SK-N-SH (cell line): ENCODE measurements at regions not wholly inside any gene's neighbourhood (a gene's known extent, or its start where the extent isn't known, plus 50 kb on each side); places are given as distances from the start of the nearest gene placed in this dataset.

Experiments used
- CTCF ChIA-PET: fragments of 300-600, 350-600 bp; formaldehyde crosslinking; extraction: SDS; loops from one replicate; lab custom pipeline; 2021; lab: Yijun Ruan, JAX
- POLR2A ChIA-PET: fragments of 350-600 bp; sonication (Branson Sonifier 250); formaldehyde crosslinking; extraction: SDS; loops from one replicate; lab custom pipeline; 2020; ENCODE audit warnings: antibody characterized with exemption, inconsistent platforms; lab: Yijun Ruan, JAX
- DNase-seq: peaks from one replicate; pipeline ENCODE4 v3.0.0; 2012
- H2AFZ ChIP-seq: fragments of 200-600 bp; sonication (generic); 2 replicates; pipeline ENCODE4 v1.8.1; 2016; ENCODE audit warnings: antibody characterized with exemption, mild to moderate bottlenecking, low read depth
- H3F3A ChIP-seq: fragments of 200-600 bp; sonication (generic); replicated peaks from 2 replicates; pipeline ENCODE3; 2016; ENCODE audit warnings: antibody characterized with exemption, mild to moderate bottlenecking; ENCODE audit not compliant: insufficient read depth
- H3K27ac ChIP-seq, 2 experiments: fragments of 200-500 bp in 1 of 2; fragments of 200-600 bp in 1 of 2; sonication (Bioruptor generic) in 1 of 2; sonication (generic), shearing (Covaris generic) in 1 of 2; 2 replicates each; pipeline versions ENCODE4 v1.5.1 to v1.6.1; 2014 to 2016; ENCODE audit warnings: low read depth in 2 of 2, inconsistent platforms in 1 of 2, low read length in 1 of 2, mild to moderate bottlenecking in 1 of 2, mixed read lengths in 1 of 2
- H3K27me3 ChIP-seq: fragments of 200-600 bp; sonication (generic), shearing (Covaris generic); 2 replicates; pipeline ENCODE4 v1.6.1; 2016; ENCODE audit warnings: mixed run types; ENCODE audit not compliant: insufficient read depth
- H3K36me3 ChIP-seq, 2 experiments: fragments of 200-500 bp in 1 of 2; fragments of 200-600 bp in 1 of 2; sonication (Bioruptor generic) in 1 of 2; sonication (generic) in 1 of 2; replicated peaks in 1 of 2; 2 replicates each; pipeline versions ENCODE3 to v1.5.1; 2014 to 2016; ENCODE audit warnings: low read length in 1 of 2, mild to moderate bottlenecking in 1 of 2; ENCODE audit not compliant: insufficient read depth in 2 of 2, control insufficient read depth in 1 of 2
- H3K4me1 ChIP-seq, 2 experiments: fragments of 200-500 bp in 1 of 2; fragments of 200-600 bp in 1 of 2; sonication (Bioruptor generic) in 1 of 2; sonication (generic), shearing (Covaris generic) in 1 of 2; 2 replicates each; pipeline versions ENCODE4 v1.5.1 to v1.6.1; 2014 to 2016; ENCODE audit warnings: low read depth in 1 of 2, low read length in 1 of 2, mixed run types in 1 of 2; ENCODE audit not compliant: insufficient read depth in 2 of 2, control insufficient read depth in 1 of 2
- H3K4me2 ChIP-seq: fragments of 200-600 bp; sonication (generic), shearing (Covaris generic); 2 replicates; pipeline ENCODE4 v1.6.1; 2017; ENCODE audit warnings: mixed run types
- H3K4me3 ChIP-seq, 2 experiments: fragments of 200-500 bp in 1 of 2; fragments of 200-600 bp in 1 of 2; sonication (Bioruptor generic) in 1 of 2; sonication (generic), shearing (Covaris generic) in 1 of 2; 2 replicates each; pipeline versions ENCODE4 v1.5.1 to v1.8.1; 2014 to 2016; ENCODE audit warnings: low read depth in 2 of 2, inconsistent platforms in 1 of 2, low read length in 1 of 2, mild to moderate bottlenecking in 1 of 2, mixed read lengths in 1 of 2, moderate library complexity in 1 of 2
- H3K79me2 ChIP-seq: fragments of 200-600 bp; sonication (generic); 2 replicates; pipeline ENCODE4 v1.8.1; 2017; ENCODE audit warnings: mild to moderate bottlenecking; ENCODE audit not compliant: insufficient read depth
- H3K9ac ChIP-seq: fragments of 200-600 bp; sonication (generic); 2 replicates; pipeline ENCODE4 v1.6.1; 2017; ENCODE audit warnings: mixed run types
- H3K9me2 ChIP-seq: fragments of 200-600 bp; sonication (generic); 2 replicates; pipeline ENCODE4 v1.6.1; 2017; ENCODE audit warnings: mixed run types
- H3K9me3 ChIP-seq: fragments of 200-600 bp; sonication (generic); 2 replicates; pipeline ENCODE4 v1.6.1; 2017; ENCODE audit warnings: mixed run types, mild to moderate bottlenecking, moderate library complexity
- H4K20me1 ChIP-seq: fragments of 200-600 bp; sonication (generic); 2 replicates; pipeline ENCODE4 v1.6.1; 2017; ENCODE audit warnings: mild to moderate bottlenecking, mixed run types; ENCODE audit not compliant: insufficient read depth
- CHD2 ChIP-seq: fragments of 150-350 bp; IDR thresholded peaks from 2 replicates; pipeline ENCODE4 v1.6.1; 2018; ENCODE audit warnings: low read length; ENCODE audit not compliant: partially characterized antibody
- ELF1 ChIP-seq: IDR thresholded peaks from 2 replicates; pipeline ENCODE4 v1.4.0; 2012
- EP300 ChIP-seq, 2 experiments: IDR thresholded peaks; 2 replicates each; pipeline versions ENCODE4 v1.4.0 to v1.6.1; 2012; ENCODE audit warnings: borderline replicate concordance in 1 of 2, low read depth in 1 of 2, low read length in 1 of 2
- EZH2phosphoT487 ChIP-seq: fragments of 200-600 bp; sonication (generic); IDR thresholded peaks from 2 replicates; pipeline ENCODE4 v1.6.1; 2017; ENCODE audit warnings: low read depth, mixed run types, mild to moderate bottlenecking, antibody characterized with exemption, moderate library complexity, borderline replicate concordance
- FOSL2 ChIP-seq: IDR thresholded peaks from 2 replicates; pipeline ENCODE4 v1.4.0; 2012; ENCODE audit warnings: low read depth, mild to moderate bottlenecking, moderate library complexity, borderline replicate concordance
- JUND ChIP-seq: IDR thresholded peaks from 2 replicates; pipeline ENCODE4 v1.4.0; 2012
- NRF1 ChIP-seq: IDR thresholded peaks from 2 replicates; pipeline ENCODE4 v1.6.1; 2012; ENCODE audit warnings: low read depth, mild to moderate bottlenecking, low read length
- RAD21 ChIP-seq: IDR thresholded peaks from 2 replicates; pipeline ENCODE4 v1.6.1; 2012; ENCODE audit warnings: mild to moderate bottlenecking, low read length
- RCOR1 ChIP-seq: fragments of 150-350 bp; IDR thresholded peaks from 2 replicates; pipeline ENCODE4 v1.6.1; 2017; ENCODE audit warnings: antibody characterized with exemption, low read length
- RXRA ChIP-seq: IDR thresholded peaks from 2 replicates; pipeline ENCODE4 v1.4.0; 2012; ENCODE audit warnings: low read depth, mild to moderate bottlenecking, borderline replicate concordance
- SMC3 ChIP-seq: IDR thresholded peaks from 2 replicates; pipeline ENCODE4 v1.6.1; 2012; ENCODE audit warnings: low read depth, low read length, improper control_type of control experiment
- TAF1 ChIP-seq: IDR thresholded peaks from 2 replicates; pipeline ENCODE4 v1.6.1; 2012; ENCODE audit warnings: low read depth, mild to moderate bottlenecking, low read length, moderate library complexity, borderline replicate concordance
- TCF12 ChIP-seq: IDR thresholded peaks from 2 replicates; pipeline ENCODE4 v1.4.0; 2012
- TEAD4 ChIP-seq: IDR thresholded peaks from 2 replicates; pipeline ENCODE4 v1.4.0; 2012; ENCODE audit warnings: mild to moderate bottlenecking, borderline replicate concordance; ENCODE audit not compliant: insufficient read depth
- YY1 ChIP-seq: IDR thresholded peaks from 2 replicates; pipeline ENCODE4 v1.4.0; 2012; ENCODE audit warnings: low read depth, mild to moderate bottlenecking
- WGBS: methylation state at CpG from one replicate; pipeline ENCODE4 v1.1.6; 2017; ENCODE audit warnings: low lambda C conversion rate; 5-methylcytosine and 5-hydroxymethylcytosine counted together
- TF ChIP-seq, protein P1 (sequence below): fragments of 200-600 bp; sonication (generic); IDR thresholded peaks from 2 replicates; pipeline ENCODE4 v1.6.1; 2017; ENCODE audit warnings: antibody characterized with exemption, mild to moderate bottlenecking, moderate library complexity
- TF ChIP-seq, protein P2 (sequence below): fragments of 150-350 bp; IDR thresholded peaks from 2 replicates; pipeline ENCODE4 v1.6.1; 2016; ENCODE audit warnings: mild to moderate bottlenecking, low read depth, low read length

DNA sequence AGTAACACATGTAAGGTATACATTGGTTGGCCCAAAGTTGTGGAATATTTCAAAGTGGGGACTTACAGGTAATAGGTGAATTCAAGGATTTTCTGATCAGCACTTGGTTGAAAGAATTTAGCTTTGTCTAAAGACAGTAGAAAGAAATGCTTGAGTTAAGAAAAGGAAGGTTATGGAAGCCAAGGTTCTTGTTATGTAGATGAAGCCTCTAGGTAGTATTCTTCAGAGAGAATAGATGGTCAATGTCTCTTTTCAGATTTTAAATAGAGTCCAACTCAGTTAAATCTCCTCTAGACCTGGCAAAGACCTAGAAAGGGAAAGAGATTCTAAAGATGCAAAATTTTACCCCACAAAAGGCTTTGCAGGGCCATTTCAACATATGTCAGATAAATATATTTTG, 157.4 kb downstream of the ANKRD30B start:
- H3K79me2 ChIP-seq = no peaks in the 10 kb centered on the region
- no peak overlapping the region for H3K27ac ChIP-seq
- no peaks in the 10 kb centered on the region for H3K9me3 ChIP-seq
- no peaks in the 10 kb centered on the region for H3K4me1 ChIP-seq
- no peaks in the 10 kb centered on the region for H3F3A ChIP-seq
- H3K4me3 ChIP-seq = no peak overlapping the region
- TF ChIP-seq RXRA = no peak
- TF ChIP-seq SMC3 = no peak
- no peak for TF ChIP-seq FOSL2
- TF ChIP-seq, all 33 proteins: peak for 0
- H3K4me2 ChIP-seq = no peak overlapping the region
- no peak overlapping the region for H3K9ac ChIP-seq
- ChIA-PET CTCF (no interaction called here), POLR2A (no interaction called here)
- no peaks in the 10 kb centered on the region; the same call in 1 of the 2 replicates for H3K27me3 ChIP-seq
- H3K36me3 ChIP-seq = no peaks in the 10 kb centered on the region
- DNase-seq = no peak
- no peaks in the 10 kb centered on the region for H4K20me1 ChIP-seq
- H2AFZ ChIP-seq = no peak overlapping the region
- no peaks in the 10 kb centered on the region for H3K9me2 ChIP-seq

DNA sequence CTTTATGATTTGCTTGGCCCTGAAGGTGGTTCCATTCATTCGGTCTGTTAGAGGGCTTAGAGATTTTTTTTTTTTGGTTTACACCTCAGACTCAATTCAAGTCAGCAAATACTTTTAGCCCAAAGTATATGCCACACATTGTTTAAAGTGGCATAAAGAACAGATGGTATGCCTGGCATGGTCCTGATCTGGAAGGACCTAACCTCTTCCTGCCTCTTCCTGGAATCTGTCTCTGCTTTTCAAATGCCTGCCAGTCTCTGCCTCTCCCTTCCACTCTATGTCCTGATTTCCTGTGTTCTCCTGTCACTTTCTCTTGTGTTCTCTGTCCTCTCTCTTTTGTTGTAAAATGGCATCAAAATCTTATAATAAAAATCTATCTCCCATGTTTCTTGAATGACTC, 158.0 kb downstream of the ANKRD30B start:
- Histone ChIP-seq H3K9me2 (no peaks in the 10 kb centered on the region), H3K36me3 (no peaks in the 10 kb centered on the region), H3K27me3 (no peaks in the 10 kb centered on the region; the same call in 1 of the 2 replicates), H3K4me3 (no peak overlapping the region), H3K79me2 (no peaks in the 10 kb centered on the region), H3K4me1 (no peaks in the 10 kb centered on the region)
- CTCF ChIA-PET = no interaction called here
- POLR2A ChIA-PET = no interaction called here
- 3% methylated on average over 1 of the region's 1 CpG for WGBS
- DNase-seq = no peak
- TF ChIP-seq YY1 = no peak
- TF ChIP-seq TEAD4 = no peak
- no peak for TF ChIP-seq CHD2
- no peak for TF ChIP-seq EZH2phosphoT487
- no peak for TF ChIP-seq JUND
- TF ChIP-seq, protein P1, sequence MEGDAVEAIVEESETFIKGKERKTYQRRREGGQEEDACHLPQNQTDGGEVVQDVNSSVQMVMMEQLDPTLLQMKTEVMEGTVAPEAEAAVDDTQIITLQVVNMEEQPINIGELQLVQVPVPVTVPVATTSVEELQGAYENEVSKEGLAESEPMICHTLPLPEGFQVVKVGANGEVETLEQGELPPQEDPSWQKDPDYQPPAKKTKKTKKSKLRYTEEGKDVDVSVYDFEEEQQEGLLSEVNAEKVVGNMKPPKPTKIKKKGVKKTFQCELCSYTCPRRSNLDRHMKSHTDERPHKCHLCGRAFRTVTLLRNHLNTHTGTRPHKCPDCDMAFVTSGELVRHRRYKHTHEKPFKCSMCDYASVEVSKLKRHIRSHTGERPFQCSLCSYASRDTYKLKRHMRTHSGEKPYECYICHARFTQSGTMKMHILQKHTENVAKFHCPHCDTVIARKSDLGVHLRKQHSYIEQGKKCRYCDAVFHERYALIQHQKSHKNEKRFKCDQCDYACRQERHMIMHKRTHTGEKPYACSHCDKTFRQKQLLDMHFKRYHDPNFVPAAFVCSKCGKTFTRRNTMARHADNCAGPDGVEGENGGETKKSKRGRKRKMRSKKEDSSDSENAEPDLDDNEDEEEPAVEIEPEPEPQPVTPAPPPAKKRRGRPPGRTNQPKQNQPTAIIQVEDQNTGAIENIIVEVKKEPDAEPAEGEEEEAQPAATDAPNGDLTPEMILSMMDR = no peak
- TF ChIP-seq TAF1 = no peak
- TF ChIP-seq TCF12 = no peak
- TF ChIP-seq ELF1 = no peak
- TF ChIP-seq RCOR1 = no peak
- TF ChIP-seq, protein P2, sequence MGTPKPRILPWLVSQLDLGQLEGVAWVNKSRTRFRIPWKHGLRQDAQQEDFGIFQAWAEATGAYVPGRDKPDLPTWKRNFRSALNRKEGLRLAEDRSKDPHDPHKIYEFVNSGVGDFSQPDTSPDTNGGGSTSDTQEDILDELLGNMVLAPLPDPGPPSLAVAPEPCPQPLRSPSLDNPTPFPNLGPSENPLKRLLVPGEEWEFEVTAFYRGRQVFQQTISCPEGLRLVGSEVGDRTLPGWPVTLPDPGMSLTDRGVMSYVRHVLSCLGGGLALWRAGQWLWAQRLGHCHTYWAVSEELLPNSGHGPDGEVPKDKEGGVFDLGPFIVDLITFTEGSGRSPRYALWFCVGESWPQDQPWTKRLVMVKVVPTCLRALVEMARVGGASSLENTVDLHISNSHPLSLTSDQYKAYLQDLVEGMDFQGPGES = no peak
- TF ChIP-seq RAD21 = no peak
- no peak for TF ChIP-seq EP300 (IDR thresholded peaks at IDR 0.05; ENCODE audit: borderline replicate concordance in 1 of 2, low read depth in 1 of 2, low read length in 1 of 2)
- no peak for TF ChIP-seq FOSL2
- no peak for TF ChIP-seq NRF1
- TF ChIP-seq, all 33 proteins: peak for 0
- Histone ChIP-seq H2AFZ (no peak overlapping the region), H3K4me2 (no peak overlapping the region), H4K20me1 (no peaks in the 10 kb centered on the region), H3F3A (no peaks in the 10 kb centered on the region), H3K27ac (no peak overlapping the region), H3K9me3 (no peaks in the 10 kb centered on the region), H3K9ac (no peak overlapping the region)
